CD4-positive, alpha-beta T cell (primary cell): ENCODE measurements at regions not wholly inside any gene's neighbourhood (a gene's known extent, or its start where the extent isn't known, plus 50 kb on each side); places are given as distances from the start of the nearest gene placed in this dataset.

ENCODE experiments used
- ATAC-seq: fragments of 200-7000 bp; cut with Tn5 transposase; one replicate; pipeline ENCODE4 v1.10.0; 2022; ENCODE audit warnings: mild to moderate bottlenecking; ENCODE audit not compliant: poor library complexity
- CTCF ChIA-PET: fragments of 350-600 bp; sonication (Branson Sonifier 250); formaldehyde crosslinking; loops from one replicate; lab custom pipeline; 2021; ENCODE audit warnings: antibody characterized with exemption, inconsistent platforms; lab: Charles Lee
- POLR2A ChIA-PET: fragments of 350-600 bp; sonication (Branson Sonifier 250); formaldehyde crosslinking; loops from one replicate; lab custom pipeline; 2021; ENCODE audit warnings: antibody characterized with exemption, inconsistent platforms; lab: Charles Lee
- DNase-seq, 14 experiments: peaks; one replicate each; pipeline ENCODE4 v3.0.0-alpha.2; 2013 to 2020; ENCODE audit warnings: mixed read lengths in 2 of 14
- H3K27ac ChIP-seq, 2 donors: one replicate each; pipeline versions ENCODE4 v1.5.1 to v1.7.0; 2013; ENCODE audit warnings: low read length in 2 of 2, low read depth in 1 of 2, mild to moderate bottlenecking in 1 of 2
- H3K27me3 ChIP-seq, 2 experiments: 1 replicate in 1 of 2; 2 replicates in 1 of 2; pipeline versions ENCODE4 v1.6.1 to v1.7.0; 2013; ENCODE audit warnings: low read length in 2 of 2, control low read depth in 1 of 2, mild to moderate bottlenecking in 1 of 2, moderate library complexity in 1 of 2; ENCODE audit not compliant: insufficient read depth in 2 of 2, control insufficient read depth in 1 of 2
- H3K36me3 ChIP-seq: one replicate; pipeline ENCODE4 v1.6.1; 2013; ENCODE audit warnings: low read length, control low read depth; ENCODE audit not compliant: insufficient read depth
- H3K4me1 ChIP-seq: one replicate; pipeline ENCODE4 v1.6.1; 2013; ENCODE audit warnings: low read length, control low read depth; ENCODE audit not compliant: insufficient read depth
- H3K4me3 ChIP-seq: one replicate; pipeline ENCODE4 v1.5.1; 2013; ENCODE audit warnings: mild to moderate bottlenecking, low read length, moderate library complexity
- H3K9me3 ChIP-seq, 2 experiments: 1 replicate in 1 of 2; 2 replicates in 1 of 2; pipeline versions ENCODE4 v1.6.1 to v1.7.0; 2013; ENCODE audit warnings: low read length in 2 of 2, mild to moderate bottlenecking in 2 of 2, control low read depth in 1 of 2, moderate library complexity in 1 of 2; ENCODE audit not compliant: control insufficient read depth in 1 of 2, insufficient read depth in 1 of 2
- H3K27ac Mint-ChIP-seq: one replicate; pipeline ENCODE4 v1.8.0; 2020; ENCODE audit warnings: mixed read lengths
- H3K27me3 Mint-ChIP-seq: one replicate; pipeline ENCODE4 v1.8.0; 2021; ENCODE audit warnings: mixed read lengths
- H3K36me3 Mint-ChIP-seq: one replicate; pipeline ENCODE4 v1.8.0; 2021; ENCODE audit warnings: low read depth, mixed read lengths
- H3K4me1 Mint-ChIP-seq: one replicate; pipeline ENCODE4 v1.8.0; 2021; ENCODE audit warnings: low read depth, mixed read lengths
- H3K4me3 Mint-ChIP-seq: one replicate; pipeline ENCODE4 v1.8.0; 2020; ENCODE audit warnings: mild to moderate bottlenecking, mixed read lengths
- H3K9me3 Mint-ChIP-seq: one replicate; pipeline ENCODE4 v1.8.0; 2020; ENCODE audit warnings: mixed read lengths
- CTCF ChIP-seq: fragments of 200-600 bp; IDR thresholded peaks from one replicate; pipeline ENCODE4 v1.8.0; 2022; ENCODE audit warnings: antibody characterized with exemption, mild to moderate bottlenecking
- intact Hi-C, 2 experiments: fragments of 100-400 bp; cut with DNase I in 1 of 2; cut with micrococcal nuclease in 1 of 2; formaldehyde crosslinking; loops; one replicate each; pipeline versions ENCODE4 v1.15.1 to v1.9.0; 2023 to 2025; cut with DNase I, micrococcal nuclease

DNA sequence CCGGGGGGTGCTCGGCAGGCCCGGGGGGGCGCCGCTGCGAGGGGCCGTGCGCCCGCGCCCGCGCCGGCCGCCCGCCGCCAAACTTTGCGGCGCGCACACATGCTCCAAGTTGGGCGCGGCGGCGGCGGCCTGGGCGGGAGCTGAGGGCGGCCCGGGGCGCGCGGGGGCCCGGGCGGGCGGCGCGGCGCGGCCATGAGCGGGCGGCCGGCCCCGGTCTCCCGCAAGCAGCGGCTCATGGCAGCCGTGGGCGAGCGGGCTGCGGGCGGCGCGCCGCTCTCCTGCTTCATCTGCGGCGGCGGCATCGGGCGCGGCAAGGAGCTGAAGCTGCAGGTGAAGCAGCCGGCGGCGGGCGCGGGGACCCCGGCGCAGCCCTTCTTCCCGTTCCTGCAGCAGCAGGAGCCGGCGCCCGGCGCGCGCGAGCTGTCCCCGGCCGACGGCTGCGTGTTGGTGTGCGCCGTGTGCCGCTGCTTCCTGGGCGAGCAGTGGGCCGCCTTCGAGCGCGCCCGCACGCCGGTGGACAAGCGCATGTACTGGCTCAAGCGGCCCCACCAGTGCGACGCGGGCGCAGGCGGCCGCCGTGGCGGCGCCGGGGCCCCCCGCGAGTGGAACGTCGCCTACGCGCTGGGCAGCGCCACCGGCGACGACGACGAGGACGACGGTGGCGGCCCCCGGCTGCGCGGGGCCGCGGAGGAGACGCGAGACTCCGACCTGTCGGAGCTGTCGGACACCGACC lies 57.2 kb upstream of the CIBAR2 start:
- H3K27ac Mint-ChIP-seq, result no peak overlapping the region
- Histone ChIP-seq H3K36me3 (no peaks in the 10 kb centered on the region), H3K9me3 (peaks cover 0 to 18% of the 10 kb centered on the region in 2 experiments), H3K27ac (no peak overlapping the region), H3K4me3 (no peak overlapping the region), H3K4me1 (no peaks in the 10 kb centered on the region), H3K27me3 (peaks cover 27 to 45% of the 10 kb centered on the region in 2 experiments)
- TF ChIP-seq CTCF, result no peak
- H3K27me3 Mint-ChIP-seq, result peaks cover 59% of the 10 kb centered on the region
- ATAC-seq (no peak), DNase-seq (no peak)
- H3K4me1 Mint-ChIP-seq, result no peaks in the 10 kb centered on the region
- POLR2A ChIA-PET, result no interaction called here
- no peak overlapping the region for H3K4me3 Mint-ChIP-seq
- H3K9me3 Mint-ChIP-seq, result no peaks in the 10 kb centered on the region
- CTCF ChIA-PET, result no interaction called here
- intact Hi-C loops, result no loop called here
- H3K36me3 Mint-ChIP-seq, result no peaks in the 10 kb centered on the region

GRCh38 chr16:85170066-85170491 lies 57.8 kb upstream of the CIBAR2 start:
- ChIA-PET POLR2A (no interaction called here), CTCF (no interaction called here)
- peaks cover 64% of the 10 kb centered on the region for H3K27me3 Mint-ChIP-seq
- intact Hi-C loops, result no loop called here
- no peak overlapping the region for H3K27ac Mint-ChIP-seq
- H3K36me3 Mint-ChIP-seq, result no peaks in the 10 kb centered on the region
- peaks cover 0 to 18% of the 10 kb centered on the region in 2 experiments for H3K9me3 ChIP-seq
- H3K27me3 ChIP-seq, result peaks cover 27 to 46% of the 10 kb centered on the region in 2 experiments
- no peak overlapping the region for H3K27ac ChIP-seq
- DNase-seq, result no peak
- no peaks in the 10 kb centered on the region for H3K36me3 ChIP-seq
- no peak for TF ChIP-seq CTCF
- H3K4me3 ChIP-seq, result no peak overlapping the region
- H3K4me1 ChIP-seq, result no peaks in the 10 kb centered on the region
- H3K4me1 Mint-ChIP-seq, result no peaks in the 10 kb centered on the region
- H3K4me3 Mint-ChIP-seq, result no peak overlapping the region
- no peak for ATAC-seq
- H3K9me3 Mint-ChIP-seq, result no peaks in the 10 kb centered on the region

GRCh38 chr16:85170590-85171003 lies 58.3 kb upstream of the CIBAR2 start:
- Histone ChIP-seq H3K4me3 (no peak overlapping the region), H3K27ac (no peak overlapping the region), H3K9me3 (peaks cover 0 to 18% of the 10 kb centered on the region in 2 experiments), H3K27me3 (peaks cover 27 to 46% of the 10 kb centered on the region in 2 experiments), H3K36me3 (no peaks in the 10 kb centered on the region), H3K4me1 (no peaks in the 10 kb centered on the region)
- Mint-ChIP-seq H3K9me3 (no peaks in the 10 kb centered on the region), H3K4me1 (no peaks in the 10 kb centered on the region), H3K4me3 (peak overlapping the region; percentile 62), H3K27ac (no peak overlapping the region), H3K36me3 (no peaks in the 10 kb centered on the region), H3K27me3 (peaks cover 64% of the 10 kb centered on the region)
- ATAC-seq (no peak), DNase-seq (no peak)
- no peak for TF ChIP-seq CTCF
- POLR2A ChIA-PET, result no interaction called here
- CTCF ChIA-PET, result no interaction called here
- intact Hi-C loops, result no loop called here
